GM12878 (cell line): ENCODE measurements at regions not wholly inside any gene's neighbourhood (a gene's known extent, or its start where the extent isn't known, plus 50 kb on each side); places are given as distances from the start of the nearest gene placed in this dataset.

Experiments
- ATAC-seq: fragments of 200-7000 bp; cut with Tn5 transposase; 3 replicates; pipeline ENCODE4 v1.9.1; 2020; ENCODE audit warnings: mild to moderate bottlenecking, moderate library complexity
- BruUV-seq: library from RNA; stranded (reverse); fragments of 400-500 nt; replicated peaks from 2 replicates; lab custom pipeline; 2021; lab: Mats Ljungman, UMichigan
- CTCF ChIA-PET: fragments of 300-600 bp; sonication (Branson Sonifier 250); formaldehyde crosslinking; extraction: SDS; loops from one replicate; lab custom pipeline; 2021; ENCODE audit warnings: inconsistent platforms; lab: Yijun Ruan, JAX
- POLR2A ChIA-PET: fragments of 350-600 bp; formaldehyde crosslinking; extraction: SDS; loops from one replicate; lab custom pipeline; 2021; ENCODE audit warnings: inconsistent platforms; lab: Charles Lee
- RAD21 ChIA-PET: fragments of 300-600 bp; sonication (Branson Sonifier 250); formaldehyde crosslinking; loops from one replicate; lab custom pipeline; 2023; ENCODE audit warnings: antibody characterized with exemption; ENCODE audit not compliant: unreplicated experiment; lab: Charles Lee
- SMC1A ChIA-PET: fragments of 300-600 bp; sonication (Branson Sonifier 250); formaldehyde crosslinking; loops from one replicate; lab custom pipeline; 2023; ENCODE audit not compliant: unreplicated experiment, uncharacterized antibody; lab: Charles Lee
- DNase-seq: peaks from one replicate; pipeline ENCODE4 v3.0.0-alpha.2; 2011; ENCODE audit warnings: low read depth, low spot score
- FAIRE-seq: peaks from 3 replicates; lab custom pipeline; 2011; peaks lifted over from hg19 to GRCh38; lab: Jason Lieb, UNC
- H2AFZ ChIP-seq: 2 replicates; pipeline ENCODE4 v1.6.0; 2011; ENCODE audit warnings: low read depth, low read length, control low read depth; ENCODE audit not compliant: control insufficient read depth
- H3K27ac ChIP-seq: 2 replicates; pipeline ENCODE4 v1.5.1; 2011; ENCODE audit warnings: control low read depth; ENCODE audit not compliant: control insufficient read depth, insufficient read depth
- H3K27me3 ChIP-seq, 2 experiments: replicated peaks in 1 of 2; 2 replicates each; pipeline versions ENCODE4 v1.6.0 to v1.6.1; 2011; ENCODE audit warnings: low read length in 1 of 2; ENCODE audit not compliant: control insufficient read depth in 2 of 2, insufficient read depth in 2 of 2
- H3K36me3 ChIP-seq, 2 experiments: 2 replicates each; pipeline ENCODE4 v1.5.1; 2011; ENCODE audit warnings: low read length in 1 of 2; ENCODE audit not compliant: control insufficient read depth in 2 of 2, insufficient read depth in 2 of 2
- H3K4me1 ChIP-seq: 2 replicates; pipeline ENCODE4 v1.6.1; 2011; ENCODE audit warnings: mild to moderate bottlenecking, low read length, moderate library complexity, mixed read lengths; ENCODE audit not compliant: control insufficient read depth, insufficient read depth
- H3K4me2 ChIP-seq: 2 replicates; pipeline ENCODE4 v1.6.0; 2011; ENCODE audit warnings: control low read depth; ENCODE audit not compliant: control insufficient read depth, insufficient read depth
- H3K4me3 ChIP-seq: fragments of 200-600 bp; sonication (generic); 2 replicates; pipeline ENCODE4 v1.5.1; 2016
- H3K79me2 ChIP-seq: 2 replicates; pipeline ENCODE4 v1.6.0; 2011; ENCODE audit warnings: low read length; ENCODE audit not compliant: control insufficient read depth, insufficient read depth
- H3K9ac ChIP-seq: 2 replicates; pipeline ENCODE4 v1.8.0; 2011; ENCODE audit warnings: low read length, control low read depth, mixed read lengths; ENCODE audit not compliant: control insufficient read depth, insufficient read depth
- H3K9me3 ChIP-seq: replicated peaks from 3 replicates; pipeline ENCODE4 v1.5.1; 2011; ENCODE audit warnings: mild to moderate bottlenecking, low read length; ENCODE audit not compliant: control insufficient read depth, insufficient read depth
- H4K20me1 ChIP-seq: 2 replicates; pipeline ENCODE4 v1.6.0; 2011; ENCODE audit not compliant: control insufficient read depth, insufficient read depth
- ETV6 ChIP-seq, 2 experiments: fragments of 450-650 bp in 1 of 2; IDR thresholded peaks in 1 of 2; conservative IDR thresholded peaks in 1 of 2; 2 replicates each; pipeline ENCODE4 v1.6.1; 2014; ENCODE audit warnings: antibody characterized with exemption in 1 of 2, borderline replicate concordance in 1 of 2, low read depth in 1 of 2, mild to moderate bottlenecking in 1 of 2, moderate library complexity in 1 of 2
- KDM1A ChIP-seq: fragments of 200-600 bp; sonication (generic); IDR thresholded peaks from 2 replicates; pipeline ENCODE4 v1.6.1; 2016; ENCODE audit warnings: borderline replicate concordance
- MLLT1 ChIP-seq: fragments of 450-650 bp; IDR thresholded peaks from 2 replicates; pipeline ENCODE4 v1.6.1; 2016; ENCODE audit warnings: mild to moderate bottlenecking
- NR2C2 ChIP-seq: IDR thresholded peaks from 2 replicates; pipeline ENCODE4 v1.6.1; 2011; ENCODE audit warnings: borderline replicate concordance, low read depth; ENCODE audit not compliant: control insufficient read depth, insufficient read length
- POLR2AphosphoS2 ChIP-seq: IDR thresholded peaks from 2 replicates; pipeline ENCODE4 v1.6.1; 2011; ENCODE audit warnings: low read depth, mild to moderate bottlenecking, low read length, improper control_type of control experiment, moderate library complexity
- TCF3 ChIP-seq: IDR thresholded peaks from 2 replicates; pipeline ENCODE4 v1.6.1; 2012; ENCODE audit warnings: low read depth, mild to moderate bottlenecking, low read length, borderline replicate concordance; ENCODE audit not compliant: insufficient read depth
- ZNF592 ChIP-seq: fragments of 450-650 bp; IDR thresholded peaks from 2 replicates; pipeline ENCODE4 v1.6.1; 2017; ENCODE audit warnings: mild to moderate bottlenecking, moderate library complexity
- WGBS: methylation state at CpG from one replicate; pipeline ENCODE4 v1.1.6; 2016; ENCODE audit warnings: low lambda C conversion rate; ENCODE audit not compliant: insufficient replicate concordance, insufficient coverage; ENCODE audit errors: missing lambda C conversion rate; 5-methylcytosine and 5-hydroxymethylcytosine counted together
- in situ Hi-C: fragments of 300-500 bp; cut with MboI; formaldehyde crosslinking; loops from 9 replicates; pipeline ENCODE4 v1.14.3; 2018; ENCODE audit warnings: mixed read lengths
- intact Hi-C: fragments of 100-400 bp; cut with micrococcal nuclease; formaldehyde crosslinking; loops from one replicate; pipeline ENCODE4 v1.14.2; 2022; ENCODE audit not compliant: unreplicated experiment

- Histone ChIP-seq H3K4me1 (no peaks in the 10 kb centered on the region), H2AFZ (no peak overlapping the region), H4K20me1 (no peaks in the 10 kb centered on the region), H3K27ac (no peak overlapping the region), H3K79me2 (no peaks in the 10 kb centered on the region), H3K4me3 (no peak overlapping the region), H3K36me3 (no peaks in the 10 kb centered on the region), H3K9me3 (no peaks in the 10 kb centered on the region), H3K4me2 (no peak overlapping the region), H3K9ac (no peak overlapping the region), H3K27me3 (no peaks in the 10 kb centered on the region)
- ChIA-PET SMC1A (no interaction called here), CTCF (interaction anchor here (0.6 kb wide), 1 partner anchor 17 kb away, joined by 3 read pairs; no protein-coding TSS in a partner anchor), RAD21 (no interaction called here), POLR2A (no interaction called here)
- WGBS = 33% methylated on average over 3 of the region's 3 CpGs
- FAIRE-seq = no peak
- intact Hi-C loops (no loop called here), in situ Hi-C loops (no loop called here)
- no TSS peak for BruUV-seq
- no peak for TF ChIP-seq ZNF592
- no peak for TF ChIP-seq ETV6 (conservative IDR thresholded peaks at IDR 0.05 in 1 of 2, IDR thresholded peaks at IDR 0.05 in 1 of 2; ENCODE audit: borderline replicate concordance in 1 of 2, low read depth in 1 of 2)
- TF ChIP-seq POLR2AphosphoS2 = no peak
- TF ChIP-seq MLLT1 = no peak
- TF ChIP-seq KDM1A = no peak
- no peak for TF ChIP-seq NR2C2
- no peak for TF ChIP-seq TCF3
- no peak for ATAC-seq
- DNase-seq = no peak
These were observed 871.2 kb upstream of the POU3F3 start for GRCh38 chr2:103982691-103983090.
